ENCODE measurements at regions not wholly inside any gene's neighbourhood (a gene's known extent, or its start where the extent isn't known, plus 50 kb on each side); places are given as distances from the start of the nearest gene placed in this dataset.
A peak's percentile ranks its signal among the peaks of the same experiment; 100 is the strongest.

GRCh38 chr1:116231752-116232151, 120.6 kb downstream of the MAB21L3 start:
- WGBS (ENCODE audit: low lambda C conversion rate): 28% methylated on average over 2 of the region's 2 CpGs
- no peak for DNase-seq
- Histone ChIP-seq H3K4me3 (ENCODE audit: low read depth in 2 of 2, low read length in 1 of 2) (no peak overlapping the region), H3K9me2 (no peaks in the 10 kb centered on the region), H3K27ac (ENCODE audit: low read depth in 2 of 2, low read length in 1 of 2) (no peak overlapping the region), H4K20me1 (ENCODE audit: insufficient read depth) (no peaks in the 10 kb centered on the region), H3K4me2 (no peak overlapping the region), H3K4me1 (ENCODE audit: control insufficient read depth in 1 of 2, insufficient read depth in 2 of 2, low read depth in 1 of 2, low read length in 1 of 2) (peaks cover 0 to 12% of the 10 kb centered on the region in 2 experiments; a peak in 2 of 4 replicates), H3K27me3 (ENCODE audit: insufficient read depth) (no peaks in the 10 kb centered on the region), H3F3A (replicated peaks; ENCODE audit: insufficient read depth) (no peaks in the 10 kb centered on the region), H3K79me2 (ENCODE audit: insufficient read depth) (no peaks in the 10 kb centered on the region), H3K9me3 (no peaks in the 10 kb centered on the region), H2AFZ (ENCODE audit: low read depth) (no peak overlapping the region), H3K36me3 (replicated peaks in 1 of 2; ENCODE audit: control insufficient read depth in 1 of 2, insufficient read depth in 2 of 2, low read length in 1 of 2) (no peaks in the 10 kb centered on the region), H3K9ac (no peak overlapping the region)
- TF ChIP-seq YY1 (IDR thresholded peaks at IDR 0.05; ENCODE audit: low read depth): no peak
- TF ChIP-seq ZBTB33 (IDR thresholded peaks at IDR 0.05; ENCODE audit: borderline replicate concordance, low read depth): no peak
- ChIA-PET CTCF (interaction anchor here (0.9 to 1.4 kb wide), 5 partner anchors 9 to 254 kb away, joined by 3 to 5 read pairs (median 4); no protein-coding TSS in a partner anchor), POLR2A (interaction anchor here (0.5 kb wide), 1 partner anchor 199 kb away, joined by 3 read pairs; no protein-coding TSS in a partner anchor)

- POLR2A ChIA-PET: no interaction called here
- Histone ChIP-seq H2AFZ (ENCODE audit: low read depth) (no peak overlapping the region), H3K9me3 (no peaks in the 10 kb centered on the region), H3K27me3 (ENCODE audit: insufficient read depth) (0 out of 2 replicates have a peak, but pooled peaks cover 9% of the 10 kb centered on the region), H3K79me2 (ENCODE audit: insufficient read depth) (no peaks in the 10 kb centered on the region), H3K4me1 (ENCODE audit: control insufficient read depth in 1 of 2, insufficient read depth in 2 of 2, low read depth in 1 of 2, low read length in 1 of 2) (peaks cover 0 to 12% of the 10 kb centered on the region in 2 experiments; a peak in 2 of 4 replicates), H3K27ac (ENCODE audit: low read depth in 2 of 2, low read length in 1 of 2) (no peak overlapping the region), H3F3A (replicated peaks; ENCODE audit: insufficient read depth) (no peaks in the 10 kb centered on the region), H4K20me1 (ENCODE audit: insufficient read depth) (no peaks in the 10 kb centered on the region), H3K9ac (no peak overlapping the region), H3K4me2 (no peak overlapping the region), H3K36me3 (replicated peaks in 1 of 2; ENCODE audit: control insufficient read depth in 1 of 2, insufficient read depth in 2 of 2, low read length in 1 of 2) (no peaks in the 10 kb centered on the region), H3K4me3 (ENCODE audit: low read depth in 2 of 2, low read length in 1 of 2) (no peak overlapping the region), H3K9me2 (no peaks in the 10 kb centered on the region)
- WGBS (ENCODE audit: low lambda C conversion rate): 22% methylated on average over 2 of the region's 2 CpGs
- CTCF ChIA-PET: interaction anchor here (0.7 to 1.0 kb wide), 2 partner anchors 94 to 252 kb away, joined by 3 to 5 read pairs; no protein-coding TSS in a partner anchor
- DNase-seq: no peak
- TF ChIP-seq RAD21 (IDR thresholded peaks at IDR 0.05; ENCODE audit: low read length) (peak; percentile 43), POLR2AphosphoS5 (IDR thresholded peaks at IDR 0.05; ENCODE audit: low read depth, low read length) (no peak)
Measured at GRCh38 chr1:116232989-116233514, 121.9 kb downstream of the MAB21L3 start.

GRCh38 chr1:116234429-116234828, 123.2 kb downstream of the MAB21L3 start:
- no peak overlapping the region for H3K27ac ChIP-seq (ENCODE audit: low read depth in 2 of 2, low read length in 1 of 2)
- no peaks in the 10 kb centered on the region for H3K79me2 ChIP-seq (ENCODE audit: insufficient read depth)
- no peak overlapping the region for H2AFZ ChIP-seq (ENCODE audit: low read depth)
- H3K9ac ChIP-seq: no peak overlapping the region
- DNase-seq: no peak
- no peak for TF ChIP-seq RCOR1 (IDR thresholded peaks at IDR 0.05; ENCODE audit: low read length)
- no peak for TF ChIP-seq SMC3 (IDR thresholded peaks at IDR 0.05; ENCODE audit: low read depth, low read length)
- TF ChIP-seq RFX5 (IDR thresholded peaks at IDR 0.05; ENCODE audit: low read length): no peak
- TF ChIP-seq NFIC (IDR thresholded peaks at IDR 0.05; ENCODE audit: borderline replicate concordance): no peak
- no peaks in the 10 kb centered on the region for H4K20me1 ChIP-seq (ENCODE audit: insufficient read depth)
- H3K27me3 ChIP-seq (ENCODE audit: insufficient read depth): 0 out of 2 replicates have a peak, but pooled peaks cover 9% of the 10 kb centered on the region
- no peak overlapping the region for H3K4me2 ChIP-seq
- H3K4me3 ChIP-seq (ENCODE audit: low read depth in 2 of 2, low read length in 1 of 2): no peak overlapping the region
- no peaks in the 10 kb centered on the region for H3F3A ChIP-seq (replicated peaks; ENCODE audit: insufficient read depth)
- no peaks in the 10 kb centered on the region for H3K9me3 ChIP-seq
- peaks cover 0 to 12% of the 10 kb centered on the region in 2 experiments; a peak in 2 of 4 replicates for H3K4me1 ChIP-seq (ENCODE audit: control insufficient read depth in 1 of 2, insufficient read depth in 2 of 2, low read depth in 1 of 2, low read length in 1 of 2)
- 62% methylated on average over 5 of the region's 5 CpGs for WGBS (ENCODE audit: low lambda C conversion rate)
- POLR2A ChIA-PET: no interaction called here
- no peaks in the 10 kb centered on the region for H3K36me3 ChIP-seq (replicated peaks in 1 of 2; ENCODE audit: control insufficient read depth in 1 of 2, insufficient read depth in 2 of 2, low read length in 1 of 2)
- CTCF ChIA-PET: interaction anchor here (0.7 kb wide), 1 partner anchor 251 kb away, joined by 3 read pairs; no protein-coding TSS in a partner anchor
- no peaks in the 10 kb centered on the region for H3K9me2 ChIP-seq

All from SK-N-SH (cell line).